ENCODE measurements at regions not wholly inside any gene's neighbourhood (a gene's known extent, or its start where the extent isn't known, plus 50 kb on each side); places are given as distances from the start of the nearest gene placed in this dataset.

DNA sequence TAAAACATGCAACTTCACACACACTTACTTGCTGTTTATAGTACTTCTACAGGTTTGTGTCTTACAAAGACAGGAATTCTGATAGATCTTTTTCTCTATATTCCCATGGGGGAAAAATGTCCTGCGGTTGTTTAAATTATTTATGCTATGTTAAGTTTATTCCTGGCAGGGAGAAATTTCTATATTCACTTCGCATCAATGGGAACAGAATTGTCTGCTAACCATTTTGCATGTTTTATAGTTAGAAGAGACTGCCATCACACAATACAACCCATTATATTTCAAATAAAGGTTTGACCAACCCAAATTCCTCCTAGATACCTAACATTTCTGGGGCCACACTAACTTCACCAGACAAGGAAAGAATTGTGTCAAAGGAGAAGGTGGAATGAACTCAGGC lies 110.0 kb upstream of the PRR16 start:
- TF ChIP-seq, protein P1, sequence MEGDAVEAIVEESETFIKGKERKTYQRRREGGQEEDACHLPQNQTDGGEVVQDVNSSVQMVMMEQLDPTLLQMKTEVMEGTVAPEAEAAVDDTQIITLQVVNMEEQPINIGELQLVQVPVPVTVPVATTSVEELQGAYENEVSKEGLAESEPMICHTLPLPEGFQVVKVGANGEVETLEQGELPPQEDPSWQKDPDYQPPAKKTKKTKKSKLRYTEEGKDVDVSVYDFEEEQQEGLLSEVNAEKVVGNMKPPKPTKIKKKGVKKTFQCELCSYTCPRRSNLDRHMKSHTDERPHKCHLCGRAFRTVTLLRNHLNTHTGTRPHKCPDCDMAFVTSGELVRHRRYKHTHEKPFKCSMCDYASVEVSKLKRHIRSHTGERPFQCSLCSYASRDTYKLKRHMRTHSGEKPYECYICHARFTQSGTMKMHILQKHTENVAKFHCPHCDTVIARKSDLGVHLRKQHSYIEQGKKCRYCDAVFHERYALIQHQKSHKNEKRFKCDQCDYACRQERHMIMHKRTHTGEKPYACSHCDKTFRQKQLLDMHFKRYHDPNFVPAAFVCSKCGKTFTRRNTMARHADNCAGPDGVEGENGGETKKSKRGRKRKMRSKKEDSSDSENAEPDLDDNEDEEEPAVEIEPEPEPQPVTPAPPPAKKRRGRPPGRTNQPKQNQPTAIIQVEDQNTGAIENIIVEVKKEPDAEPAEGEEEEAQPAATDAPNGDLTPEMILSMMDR (conservative IDR thresholded peaks at IDR 0.05), result no peak
- TF ChIP-seq ZFX (IDR thresholded peaks at IDR 0.05), result no peak

Data from C4-2B (cell line).